ENCODE measurements at regions not wholly inside any gene's neighbourhood (a gene's known extent, or its start where the extent isn't known, plus 50 kb on each side); places are given as distances from the start of the nearest gene placed in this dataset.

DNA sequence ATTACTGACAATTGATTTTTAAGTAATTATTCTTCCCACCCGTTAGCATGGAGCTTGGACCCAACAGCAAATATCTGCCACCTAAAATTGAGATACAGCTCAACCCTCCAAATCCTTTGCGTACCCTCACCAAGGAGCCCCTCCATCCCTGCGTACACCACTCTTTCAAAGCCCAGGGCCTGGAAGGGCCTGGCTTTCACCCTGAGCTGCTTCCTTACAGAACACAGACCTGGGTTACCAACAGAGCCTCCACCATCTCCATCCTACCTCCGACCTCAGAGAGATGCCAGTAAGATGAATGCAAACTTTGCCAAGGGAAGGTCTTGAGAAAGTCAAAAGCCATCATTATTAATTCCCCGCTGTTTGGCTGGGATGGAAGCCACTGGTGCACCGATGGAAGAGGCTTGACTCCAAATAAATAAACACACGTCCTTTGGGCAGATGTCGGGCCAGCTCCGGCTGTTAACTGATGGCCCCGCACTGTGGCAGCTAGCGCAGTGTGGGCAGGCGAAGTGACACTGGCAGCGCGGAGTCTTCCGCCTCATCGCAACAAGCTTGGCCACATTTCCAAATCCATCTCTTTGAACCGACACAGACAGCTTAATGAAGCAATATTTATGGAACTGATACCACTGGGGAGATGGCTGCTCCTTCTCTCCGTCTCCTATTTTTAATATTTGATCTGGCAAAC lies 150.2 kb upstream of the VSTM2B start:
- DNase-seq = no peak

DNA sequence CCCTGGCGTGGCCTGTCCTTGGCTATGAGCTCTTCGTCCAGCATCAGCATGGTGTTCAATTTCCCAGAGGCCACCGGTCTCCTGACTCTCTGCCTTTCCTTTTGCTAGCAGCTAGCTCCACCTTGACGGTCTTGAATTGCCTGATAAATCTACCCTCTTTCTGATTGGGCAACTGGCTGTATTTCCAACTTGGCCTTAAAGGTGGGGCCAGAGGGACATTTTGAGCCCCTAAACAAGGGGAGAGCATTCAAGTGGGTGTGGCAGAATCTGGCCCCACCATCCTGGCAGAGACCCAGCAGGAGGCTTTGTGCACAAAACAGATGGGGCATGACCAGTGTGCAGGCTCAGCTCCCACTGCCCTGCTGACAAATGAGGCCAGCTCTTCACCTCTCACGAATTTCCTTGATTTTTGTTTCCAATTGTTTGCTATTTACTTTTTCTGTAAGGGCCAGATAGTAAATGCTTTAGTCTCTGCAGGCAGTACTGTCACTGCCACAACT lies 148.9 kb upstream of the VSTM2B start:
- no peak for DNase-seq

DNA sequence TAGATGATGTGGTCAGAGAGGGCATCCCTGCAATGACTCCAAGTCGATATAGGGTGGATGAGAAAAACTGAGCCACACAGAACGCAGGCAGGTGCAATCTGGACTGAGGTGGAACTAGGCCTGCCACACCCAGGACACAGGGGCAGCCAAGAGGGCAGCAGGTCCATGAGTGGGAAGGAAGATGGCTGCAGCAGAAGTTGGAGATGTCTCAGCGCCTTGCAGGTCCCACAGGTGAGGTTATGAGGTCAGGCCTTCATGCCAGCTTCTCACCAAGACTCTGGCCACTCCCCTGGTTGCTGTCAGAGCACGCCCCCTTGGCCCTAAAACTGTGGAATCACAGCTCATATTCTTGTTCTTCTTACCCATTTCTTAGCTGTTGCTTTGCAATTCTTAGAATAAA lies 147.7 kb upstream of the VSTM2B start:
- no peak for DNase-seq

DNA sequence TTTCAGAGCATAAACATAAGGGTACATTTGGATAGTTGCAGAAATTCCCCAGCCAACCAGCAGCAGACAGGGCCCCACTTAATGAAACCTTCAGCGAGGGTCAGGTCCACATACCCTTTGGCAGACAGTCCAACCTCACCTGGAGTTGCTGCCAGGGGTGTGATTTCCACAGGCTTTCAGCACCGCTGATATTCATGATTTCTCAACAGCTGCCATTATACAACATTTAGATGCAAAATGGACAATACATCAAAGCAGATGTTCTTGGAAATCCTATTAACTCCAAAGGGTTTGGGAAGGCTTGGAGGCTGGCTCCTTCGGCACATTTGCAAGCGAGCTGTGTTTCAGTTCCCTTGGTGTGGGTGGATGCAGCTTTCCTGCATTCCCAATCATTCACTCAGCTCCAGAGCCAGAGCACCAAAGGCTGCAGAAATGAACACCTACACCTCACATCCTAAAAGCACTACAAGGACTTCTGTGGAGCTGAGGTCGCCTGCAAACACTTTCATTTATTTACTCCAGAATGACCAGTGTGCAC lies 147.2 kb upstream of the VSTM2B start:
- DNase-seq = no peak

DNA sequence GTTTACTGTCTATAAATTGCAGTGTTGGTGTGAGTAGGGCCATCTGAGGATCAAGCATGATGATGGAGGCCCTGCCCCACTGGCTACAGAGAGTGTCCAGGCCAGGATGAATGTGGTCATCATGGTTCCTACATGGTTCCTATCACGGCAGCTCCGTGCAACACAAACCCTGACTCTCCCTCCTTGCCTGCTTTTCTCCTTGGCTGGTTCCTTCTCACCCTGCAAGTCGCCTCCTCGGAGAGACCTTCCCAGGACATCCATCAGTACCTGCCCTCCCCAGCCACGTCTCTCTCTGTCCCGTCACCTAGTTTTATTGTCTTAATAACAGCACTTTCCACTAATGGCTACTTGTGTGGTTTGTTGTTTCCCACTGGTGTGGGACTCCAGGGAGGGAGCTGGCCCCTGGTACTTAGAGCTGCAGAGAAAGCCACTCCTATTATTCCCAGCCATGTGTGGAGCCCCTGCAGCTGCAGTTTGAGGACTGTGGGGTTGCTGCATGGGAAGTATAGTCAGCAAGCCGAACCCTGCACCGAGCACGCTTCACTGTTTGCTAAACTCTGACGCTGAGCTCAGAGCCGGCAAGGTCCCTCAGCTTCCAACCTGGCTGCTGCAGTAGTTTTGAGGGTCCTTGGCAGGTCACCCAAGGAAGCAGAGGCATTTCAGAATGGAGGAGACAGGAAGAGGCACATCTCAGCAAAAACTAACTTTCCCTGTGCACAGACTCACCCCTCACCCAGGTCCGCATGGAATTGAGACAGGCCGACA lies 146.4 kb upstream of the VSTM2B start:
- DNase-seq = no peak

DNA sequence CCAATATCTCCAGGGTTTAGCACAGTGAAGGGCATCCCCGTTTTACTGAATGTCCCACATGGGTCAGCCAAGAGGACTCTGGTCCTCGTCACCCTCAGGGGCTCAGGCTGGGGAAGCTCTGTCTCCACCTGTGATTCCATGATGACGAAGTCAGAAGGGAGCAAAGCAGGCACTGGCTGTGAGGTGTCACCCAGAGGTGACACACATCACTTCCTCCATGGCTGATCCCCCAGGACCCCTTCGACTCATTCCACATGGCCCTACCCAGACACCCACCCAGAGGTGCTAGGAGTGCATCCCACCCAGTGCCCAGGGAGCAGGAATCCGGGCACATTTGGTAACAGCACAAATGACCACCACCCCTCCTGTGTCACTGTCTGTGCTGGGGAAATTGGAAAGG lies 145.2 kb upstream of the VSTM2B start:
- no peak for DNase-seq

DNA sequence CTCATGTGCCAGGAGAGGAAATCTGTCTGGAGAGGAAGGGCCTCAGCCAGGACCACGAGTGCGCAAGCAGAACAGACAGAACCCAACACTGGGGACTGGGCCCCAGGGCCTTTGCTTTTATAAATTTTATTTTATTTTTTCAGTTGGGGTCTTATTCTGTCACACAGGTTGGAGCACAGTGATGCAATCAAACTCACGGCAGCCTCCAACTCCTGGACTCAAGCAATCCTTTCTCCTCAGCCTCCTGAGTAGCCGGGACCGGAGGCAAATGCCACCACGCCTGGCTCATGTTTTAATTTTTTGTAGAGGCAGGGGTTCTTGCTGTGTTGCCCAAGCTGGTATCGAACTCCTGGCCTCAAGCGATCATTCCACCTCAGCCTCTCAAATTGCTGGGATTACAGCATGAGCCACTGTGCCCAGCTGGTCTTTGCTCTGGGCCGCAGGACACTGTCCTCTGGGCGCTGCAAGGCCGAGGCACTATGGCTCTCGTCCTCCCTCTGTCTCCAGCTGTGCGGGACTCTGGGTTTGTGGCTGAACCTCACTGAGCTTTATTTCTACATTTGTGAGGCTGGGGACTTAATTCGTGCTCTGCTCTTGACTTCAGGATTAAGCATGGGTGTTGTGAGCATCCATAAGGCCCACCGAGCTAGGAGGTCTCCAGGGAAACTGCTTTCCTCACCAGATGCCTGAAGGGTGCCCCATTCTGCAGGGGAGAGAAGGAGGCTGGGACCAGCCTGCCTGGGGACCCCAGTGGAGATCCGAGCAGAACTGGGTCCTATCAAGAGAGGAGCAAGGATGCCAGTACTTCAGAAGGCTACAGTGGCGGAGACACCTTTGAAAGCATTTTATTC lies 144.2 kb upstream of the VSTM2B start:
- no peak for DNase-seq

DNA sequence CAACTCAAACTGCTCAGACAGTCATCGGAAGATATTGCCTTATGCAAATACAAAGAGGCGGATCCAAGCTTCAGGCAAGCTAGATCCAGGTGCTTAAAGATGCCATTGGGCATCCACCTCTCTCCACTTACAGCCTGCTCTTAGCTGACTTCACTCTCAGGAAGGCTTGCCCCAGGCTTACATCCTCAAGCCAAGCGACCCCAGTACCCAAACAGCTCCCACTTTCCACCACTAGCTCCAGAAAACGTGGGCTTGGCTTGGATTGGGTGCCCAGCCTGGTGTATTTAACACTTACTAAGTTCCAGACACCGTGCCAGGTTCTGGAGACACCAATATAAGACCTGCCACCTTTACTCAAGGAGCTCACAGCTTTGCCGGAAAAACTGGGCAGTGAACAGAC lies 142.1 kb upstream of the VSTM2B start:
- no peak for DNase-seq

DNA sequence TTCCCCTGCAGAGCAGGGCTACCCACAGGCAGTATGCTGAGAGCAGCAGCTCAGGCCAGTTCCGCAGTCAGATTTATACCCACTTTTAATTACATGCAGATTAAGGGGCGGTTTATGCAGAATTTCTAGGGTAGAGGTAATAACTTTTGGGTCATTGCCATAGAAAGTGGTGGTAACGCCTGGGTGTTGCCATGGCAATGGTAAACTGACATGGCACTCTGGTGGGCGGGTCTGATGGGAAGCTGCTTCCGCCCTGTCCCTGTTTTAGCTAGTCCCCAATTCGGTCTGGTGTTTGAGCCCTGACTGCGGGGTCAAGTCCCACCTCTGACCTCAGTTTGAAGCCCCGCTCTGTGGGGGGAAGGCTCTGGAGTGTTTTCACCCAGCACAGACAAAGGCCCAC lies 141.1 kb upstream of the VSTM2B start:
- no peak for DNase-seq

DNA sequence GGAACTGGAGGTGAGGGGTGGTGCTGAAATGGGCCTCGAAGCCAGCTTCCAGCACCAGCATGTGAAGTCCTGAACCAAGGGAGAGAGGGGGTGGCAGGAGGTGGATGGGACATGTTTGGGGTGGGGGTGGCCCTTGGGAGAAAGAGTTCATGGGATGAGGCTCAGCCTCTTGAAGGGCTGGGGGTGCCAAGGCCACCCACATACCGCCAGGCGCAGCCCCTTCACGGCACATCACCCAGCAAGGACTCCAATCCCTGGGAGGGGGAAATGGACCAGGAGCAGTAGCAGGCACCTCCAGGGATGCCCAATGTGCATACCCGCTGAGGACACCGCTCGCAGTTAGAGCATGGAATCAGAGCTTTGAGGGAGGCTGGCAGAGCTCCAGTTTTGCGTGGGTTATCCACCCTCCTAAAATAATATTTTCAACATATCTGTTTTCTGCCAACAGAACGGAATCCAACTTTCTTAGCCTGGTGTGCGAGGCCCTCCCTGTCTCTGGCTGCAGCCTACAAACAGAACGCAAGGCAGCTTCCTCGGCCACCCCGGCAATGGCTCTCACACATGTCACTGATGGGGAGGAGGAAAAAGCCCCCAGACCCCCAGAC lies 140.5 kb upstream of the VSTM2B start:
- DNase-seq = no peak

DNA sequence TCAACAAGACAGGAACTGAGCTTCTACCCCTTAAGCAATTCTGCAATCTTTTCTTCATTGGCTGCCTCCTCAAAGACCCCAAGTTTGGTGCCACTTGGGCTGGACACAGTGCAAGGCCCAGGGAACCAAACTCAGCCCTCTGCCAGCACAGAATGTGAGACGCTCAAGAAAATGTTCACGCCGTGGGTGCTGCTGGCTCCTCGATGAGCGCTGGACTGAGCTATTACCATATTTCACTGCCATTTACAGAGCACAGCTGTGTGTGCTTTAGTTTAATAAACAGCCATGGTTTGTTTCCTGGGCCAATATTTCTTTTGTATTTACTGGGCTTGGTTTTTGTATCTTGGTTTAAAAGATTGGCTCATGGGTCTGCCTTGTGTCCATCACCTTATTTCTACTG lies 138.8 kb upstream of the VSTM2B start:
- no peak for DNase-seq

DNA sequence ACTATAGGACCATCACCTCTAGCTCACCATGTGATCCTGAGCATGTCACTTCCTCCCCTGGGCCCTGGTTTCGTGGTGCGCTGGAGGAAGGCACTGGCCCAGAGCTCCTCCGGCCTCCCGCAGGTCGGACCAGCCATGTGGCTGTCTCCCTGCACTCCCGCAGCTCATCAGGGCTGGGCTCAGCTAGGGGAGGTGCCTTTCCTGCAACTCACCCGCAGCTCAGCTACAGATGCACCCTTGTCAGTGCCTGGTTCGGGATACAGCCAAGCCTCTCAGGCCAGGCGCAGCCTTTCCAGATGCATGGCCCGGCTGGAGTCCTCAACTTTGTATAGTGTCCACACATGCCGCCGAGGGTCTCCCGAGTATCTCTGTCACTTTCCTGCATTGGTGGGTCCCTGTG lies 138.2 kb upstream of the VSTM2B start:
- no peak for DNase-seq

DNA sequence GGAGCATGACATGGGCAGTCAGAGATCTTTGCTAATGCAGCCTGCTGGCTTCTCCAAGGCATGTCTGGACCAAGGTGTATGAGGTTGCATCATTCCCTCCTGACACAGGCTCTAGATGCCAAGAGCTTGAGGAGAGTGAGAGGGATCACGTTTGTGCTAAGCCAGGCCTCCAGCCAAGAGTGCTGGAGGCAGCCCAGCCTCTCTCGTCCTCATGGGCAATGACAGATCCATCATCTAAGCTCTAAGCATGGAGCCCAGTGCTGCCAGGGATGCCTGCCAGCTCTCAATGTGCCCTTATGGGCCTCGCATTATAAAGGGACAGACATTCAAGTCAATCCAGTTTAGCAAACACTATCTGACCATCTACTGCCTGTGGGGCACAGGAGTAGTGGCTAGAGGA lies 136.3 kb upstream of the VSTM2B start:
- no peak for DNase-seq

DNA sequence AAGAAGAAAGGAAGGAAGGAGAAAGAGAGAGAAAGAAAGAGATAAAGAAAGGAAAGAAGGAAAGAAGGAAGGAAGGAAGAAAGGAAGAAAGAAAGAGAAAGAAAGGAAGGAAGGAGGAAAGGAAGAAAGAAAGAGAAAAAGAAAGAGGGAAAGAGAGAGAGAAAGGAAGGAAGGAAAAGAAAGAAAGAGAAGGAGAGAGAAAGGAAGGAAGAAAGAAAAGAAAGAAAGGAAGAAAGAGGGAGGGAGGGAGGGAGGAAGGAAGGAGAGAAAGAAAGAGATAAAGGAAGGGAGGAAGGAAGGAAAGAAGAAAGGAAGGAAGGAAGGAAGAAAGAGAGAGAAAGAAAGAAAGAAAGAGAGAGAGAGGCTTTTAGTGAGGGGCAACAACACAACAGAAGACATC lies 135.1 kb upstream of the VSTM2B start:
- DNase-seq = no peak

DNA sequence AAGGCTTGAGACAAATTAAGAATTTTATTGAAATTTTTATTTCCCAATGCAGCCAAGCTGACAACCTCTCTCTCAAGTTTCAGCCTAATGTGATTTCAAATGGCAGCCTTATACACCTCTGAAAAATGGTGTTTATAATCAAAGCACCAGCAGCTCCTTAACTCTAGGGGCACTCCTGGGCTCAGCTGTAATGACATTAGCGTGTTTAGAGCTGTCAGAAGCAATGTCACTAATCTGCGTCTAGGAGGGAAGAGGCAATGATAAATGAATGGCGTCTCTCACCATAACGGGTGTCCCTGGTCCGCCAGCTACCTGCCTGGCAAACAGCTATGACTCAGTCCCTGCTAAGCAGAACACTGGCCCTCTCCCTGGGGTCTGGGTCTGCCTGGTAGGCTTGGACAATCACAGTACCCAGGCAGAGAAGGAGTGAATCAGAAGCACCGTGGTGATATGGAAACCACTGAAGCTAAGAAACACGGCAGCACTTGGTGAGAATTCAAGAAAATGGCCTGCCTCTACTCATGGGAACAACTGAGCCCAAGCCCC lies 131.8 kb upstream of the VSTM2B start:
- no peak for DNase-seq

DNA sequence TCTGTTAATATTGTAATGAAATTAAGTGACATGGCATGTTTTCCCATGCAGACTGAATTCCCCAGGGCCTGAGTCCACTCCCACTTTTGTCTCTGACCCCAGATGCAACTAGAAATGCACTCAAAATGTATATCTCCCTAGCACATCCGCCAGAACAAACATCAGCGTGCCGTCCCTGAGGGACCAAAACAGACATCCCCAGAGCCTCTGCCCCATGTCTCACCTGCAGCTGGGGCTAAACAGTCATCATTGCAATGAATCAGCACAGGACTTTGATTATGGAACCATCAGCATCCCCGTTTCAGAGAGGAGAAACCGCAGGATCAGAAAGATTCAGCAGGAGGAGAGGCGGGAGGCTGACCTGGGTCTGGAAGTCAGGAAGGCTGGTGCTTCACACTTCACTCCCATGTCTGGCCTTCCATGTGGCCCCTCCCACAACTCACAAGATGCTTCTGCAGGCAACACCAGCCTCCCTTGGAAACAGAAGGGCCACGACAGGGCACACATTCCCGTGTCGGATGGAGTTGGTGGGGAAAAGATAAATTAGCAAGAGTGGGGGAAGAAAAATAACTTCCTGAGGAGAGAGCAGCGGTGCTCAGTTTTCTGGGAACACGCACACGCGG lies 130.6 kb upstream of the VSTM2B start:
- DNase-seq = no peak

DNA sequence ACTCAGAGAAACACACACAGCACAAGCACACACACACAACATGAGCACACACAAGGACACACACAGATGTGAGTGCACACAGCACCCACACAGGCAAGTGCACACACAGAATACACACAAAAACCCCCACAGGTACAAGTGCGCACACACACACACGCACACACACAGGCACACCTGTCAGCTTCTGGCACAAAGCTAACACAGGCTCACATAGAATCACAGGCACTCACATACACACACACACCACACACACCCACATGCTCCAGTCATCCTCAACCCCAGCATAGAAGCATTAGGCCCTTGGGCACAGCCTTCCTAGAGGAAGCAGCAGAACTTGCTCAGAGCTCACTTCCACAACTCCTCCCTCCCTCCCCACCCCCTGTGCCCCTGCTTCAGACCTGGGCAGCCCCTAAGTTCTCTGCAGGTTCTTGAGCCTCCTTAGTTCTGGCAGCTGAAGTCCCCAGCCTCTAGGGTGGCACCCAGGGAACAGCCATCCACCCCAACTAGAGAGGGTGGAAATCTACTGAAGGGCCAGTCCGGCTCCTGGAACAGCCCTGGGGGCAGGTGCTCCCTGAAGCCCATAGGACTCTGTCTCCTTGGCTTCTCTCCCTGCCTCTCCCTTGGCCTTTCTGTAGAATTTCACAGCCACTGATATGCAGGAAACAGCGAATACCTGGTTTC lies 129.9 kb upstream of the VSTM2B start:
- DNase-seq = no peak

DNA sequence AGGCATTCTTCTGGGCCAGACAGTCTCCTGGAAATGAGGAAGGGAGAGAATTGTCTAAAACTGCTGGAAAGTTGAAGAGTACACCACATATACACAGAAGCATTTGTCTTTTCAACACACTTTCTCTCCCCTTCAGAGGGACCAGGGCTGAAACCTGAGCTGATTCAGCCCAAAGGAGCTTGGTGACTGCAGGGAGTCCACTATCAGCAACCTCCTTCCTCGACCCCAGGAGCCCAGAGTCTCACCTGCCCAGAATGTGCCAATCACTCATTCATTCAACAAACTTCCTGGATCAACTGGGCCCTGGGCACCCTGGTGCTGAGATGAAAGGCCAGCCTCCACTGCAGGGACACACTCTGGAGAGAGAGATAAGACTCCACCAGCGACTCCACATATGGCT lies 128.9 kb upstream of the VSTM2B start:
- no peak for DNase-seq

DNA sequence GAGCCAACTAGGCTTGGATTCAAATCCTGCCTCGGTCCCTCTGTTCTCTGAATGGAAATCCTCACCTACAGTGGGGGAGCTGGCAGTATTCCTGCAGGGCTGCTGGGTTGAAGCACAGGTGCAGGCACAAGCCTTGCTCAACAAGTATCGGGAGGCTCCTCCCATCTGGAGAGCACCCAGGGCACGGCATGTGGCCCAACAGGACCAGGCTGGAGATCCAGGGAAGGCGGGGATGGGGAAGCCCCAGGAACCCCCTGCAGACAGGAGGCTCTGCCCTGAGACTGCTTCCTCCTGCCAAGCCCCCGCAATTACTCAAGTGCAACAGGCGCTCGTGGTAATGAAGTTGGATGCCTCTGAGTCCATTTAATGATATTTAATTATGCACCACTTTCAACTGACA lies 128.0 kb upstream of the VSTM2B start:
- DNase-seq = no peak

DNA sequence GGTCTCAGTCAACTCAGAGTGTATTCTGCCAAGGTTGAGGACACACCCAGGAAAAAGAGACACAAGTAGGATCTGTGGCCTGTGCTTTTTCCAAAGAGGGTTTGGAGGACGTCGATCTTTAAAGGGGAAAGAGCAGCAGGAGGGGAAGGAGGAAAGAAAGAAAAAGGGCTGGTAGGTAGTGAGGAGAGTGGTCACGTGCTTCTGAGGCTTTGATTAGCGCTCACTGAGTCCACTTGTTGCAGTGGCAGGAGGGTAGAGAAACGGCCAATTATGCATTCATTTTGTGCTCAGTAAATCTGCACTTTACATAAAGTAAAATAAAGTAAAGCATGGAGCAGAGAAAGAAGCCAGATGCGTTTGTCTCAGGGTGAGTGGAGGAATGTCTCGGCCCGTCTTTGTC lies 126.0 kb upstream of the VSTM2B start:
- DNase-seq = no peak

DNA sequence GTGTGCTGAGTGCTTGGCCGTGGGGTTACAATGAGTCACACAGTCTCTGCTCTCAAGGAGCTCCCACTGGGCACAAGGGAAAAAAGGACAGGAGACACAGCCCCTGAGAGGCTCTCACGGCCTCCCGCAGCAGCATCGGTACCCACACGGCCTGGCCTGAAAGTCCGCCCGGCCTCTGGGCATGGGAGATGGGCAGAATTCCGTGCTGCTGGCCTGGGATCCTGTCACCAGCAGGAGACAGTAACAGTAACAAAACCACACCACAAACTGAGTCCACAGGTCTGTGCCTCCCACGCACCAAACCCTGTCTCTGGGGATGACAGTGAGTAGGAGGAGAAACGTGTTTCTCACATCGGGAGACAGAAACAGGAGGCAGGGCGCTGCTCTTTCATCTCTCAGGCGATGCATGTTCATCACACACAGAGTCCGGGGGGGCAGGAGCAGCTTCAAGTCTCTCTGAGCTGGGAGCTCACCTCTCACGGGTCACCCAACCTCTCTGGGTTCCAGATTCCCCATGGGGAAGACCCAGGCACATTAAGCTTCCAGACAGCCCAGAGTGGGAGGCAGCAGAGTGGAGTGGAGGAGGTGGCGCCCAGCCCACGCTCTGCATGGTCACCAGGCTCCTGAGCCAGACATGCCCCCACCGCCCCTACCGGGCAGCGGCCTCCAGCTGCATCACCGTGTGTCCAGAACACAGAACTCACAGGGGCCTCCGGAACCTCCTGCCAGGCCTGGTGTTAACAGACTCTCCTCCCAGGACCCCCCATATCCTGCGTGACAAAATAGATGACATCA lies 124.7 kb upstream of the VSTM2B start:
- DNase-seq = no peak
